Bronchial epithelial cell (primary cell): ENCODE measurements at regions not wholly inside any gene's neighbourhood (a gene's known extent, or its start where the extent isn't known, plus 50 kb on each side); places are given as distances from the start of the nearest gene placed in this dataset.
A peak's percentile ranks its signal among the peaks of the same experiment; 100 is the strongest.

Experiments
- DNase-seq: peaks from one replicate; pipeline ENCODE4 v3.0.0-alpha.2; 2010; ENCODE audit warnings: low read depth
- FAIRE-seq: peaks from 2 replicates; lab custom pipeline; 2011; peaks lifted over from hg19 to GRCh38; lab: Jason Lieb, UNC
- H3K27me3 ChIP-seq: 2 replicates; pipeline ENCODE4 v1.5.1; 2011; ENCODE audit warnings: low read length; ENCODE audit not compliant: control insufficient read depth, insufficient read depth
- H3K36me3 ChIP-seq: 2 replicates; pipeline ENCODE4 v1.5.1; 2011; ENCODE audit warnings: low read length; ENCODE audit not compliant: control insufficient read depth, insufficient read depth
- H3K4me3 ChIP-seq: 2 replicates; pipeline ENCODE4 v1.5.1; 2011; ENCODE audit warnings: mild to moderate bottlenecking, low read depth, low read length, control low read depth
- TF ChIP-seq, protein P1 (sequence below): IDR thresholded peaks from 2 replicates; pipeline ENCODE4 v1.5.1; 2011; ENCODE audit warnings: mild to moderate bottlenecking, moderate library complexity, low read length, control low read depth, inconsistent platforms; ENCODE audit not compliant: insufficient read depth, severe bottlenecking

DNA sequence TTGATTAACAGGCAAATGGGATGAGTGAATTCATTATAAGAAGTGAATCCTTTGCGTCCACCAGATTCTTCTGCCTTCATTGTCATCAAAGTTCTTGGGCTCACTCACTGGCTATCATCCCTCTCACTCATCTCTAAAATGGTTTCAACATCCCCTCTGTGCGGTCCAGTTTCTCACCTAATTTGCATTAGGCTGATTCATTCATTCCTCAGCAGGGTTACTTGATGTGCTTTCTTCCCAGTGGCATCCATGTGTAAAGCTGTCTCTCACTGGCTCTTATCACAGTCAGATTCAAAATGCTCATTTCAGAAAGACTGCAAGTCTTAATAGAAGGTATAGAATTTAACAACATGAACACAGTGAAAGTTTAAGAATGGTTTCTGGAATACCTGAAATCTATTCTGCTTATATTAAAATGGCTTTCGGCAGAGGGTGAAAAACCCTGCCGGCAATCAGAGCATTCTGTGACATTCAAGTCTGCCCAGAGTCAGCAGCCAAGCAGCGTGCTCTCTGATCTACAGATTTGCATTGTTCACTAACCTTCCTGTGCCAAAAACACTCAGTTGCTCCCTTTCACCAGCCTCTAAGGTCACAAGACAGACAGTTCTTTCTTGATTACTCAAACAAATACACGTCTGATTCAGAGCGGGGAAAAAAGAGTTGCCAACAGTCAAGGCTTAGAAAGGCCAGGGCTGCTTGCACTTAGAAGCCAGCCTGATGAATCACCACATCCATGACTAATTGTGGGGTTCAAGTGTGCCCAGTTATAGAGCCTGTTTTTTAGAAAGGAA is 106.7 kb downstream of the TES start:
- TF ChIP-seq, protein P1, sequence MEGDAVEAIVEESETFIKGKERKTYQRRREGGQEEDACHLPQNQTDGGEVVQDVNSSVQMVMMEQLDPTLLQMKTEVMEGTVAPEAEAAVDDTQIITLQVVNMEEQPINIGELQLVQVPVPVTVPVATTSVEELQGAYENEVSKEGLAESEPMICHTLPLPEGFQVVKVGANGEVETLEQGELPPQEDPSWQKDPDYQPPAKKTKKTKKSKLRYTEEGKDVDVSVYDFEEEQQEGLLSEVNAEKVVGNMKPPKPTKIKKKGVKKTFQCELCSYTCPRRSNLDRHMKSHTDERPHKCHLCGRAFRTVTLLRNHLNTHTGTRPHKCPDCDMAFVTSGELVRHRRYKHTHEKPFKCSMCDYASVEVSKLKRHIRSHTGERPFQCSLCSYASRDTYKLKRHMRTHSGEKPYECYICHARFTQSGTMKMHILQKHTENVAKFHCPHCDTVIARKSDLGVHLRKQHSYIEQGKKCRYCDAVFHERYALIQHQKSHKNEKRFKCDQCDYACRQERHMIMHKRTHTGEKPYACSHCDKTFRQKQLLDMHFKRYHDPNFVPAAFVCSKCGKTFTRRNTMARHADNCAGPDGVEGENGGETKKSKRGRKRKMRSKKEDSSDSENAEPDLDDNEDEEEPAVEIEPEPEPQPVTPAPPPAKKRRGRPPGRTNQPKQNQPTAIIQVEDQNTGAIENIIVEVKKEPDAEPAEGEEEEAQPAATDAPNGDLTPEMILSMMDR: no peak
- peak; percentile 100 for DNase-seq
- H3K36me3 ChIP-seq: no peaks in the 10 kb centered on the region
- FAIRE-seq: peak; percentile 93
- H3K4me3 ChIP-seq: no peak overlapping the region
- H3K27me3 ChIP-seq: no peaks in the 10 kb centered on the region

DNA sequence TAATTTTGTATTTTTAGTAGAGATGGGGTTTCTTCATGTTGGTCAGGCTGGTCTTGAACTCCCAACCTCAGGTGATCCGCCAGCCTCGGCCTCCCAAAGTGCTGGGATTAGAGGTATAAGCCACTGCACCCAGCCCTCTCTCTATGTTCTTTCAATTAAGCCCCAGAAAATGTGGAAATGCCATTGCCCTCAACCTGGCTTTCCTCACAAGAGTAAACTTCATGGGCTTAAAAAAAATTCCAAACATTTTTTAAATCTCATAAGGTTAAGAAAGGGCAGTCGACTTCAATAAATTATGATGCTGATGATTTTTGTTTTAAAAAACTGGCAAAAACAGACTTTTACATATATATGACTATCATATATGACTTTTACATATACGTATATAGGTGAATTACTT is 107.6 kb downstream of the TES start:
- no peaks in the 10 kb centered on the region for H3K36me3 ChIP-seq
- no peaks in the 10 kb centered on the region for H3K27me3 ChIP-seq
- TF ChIP-seq, protein P1: no peak
- no peak for FAIRE-seq
- DNase-seq: no peak
- H3K4me3 ChIP-seq: no peak overlapping the region

DNA sequence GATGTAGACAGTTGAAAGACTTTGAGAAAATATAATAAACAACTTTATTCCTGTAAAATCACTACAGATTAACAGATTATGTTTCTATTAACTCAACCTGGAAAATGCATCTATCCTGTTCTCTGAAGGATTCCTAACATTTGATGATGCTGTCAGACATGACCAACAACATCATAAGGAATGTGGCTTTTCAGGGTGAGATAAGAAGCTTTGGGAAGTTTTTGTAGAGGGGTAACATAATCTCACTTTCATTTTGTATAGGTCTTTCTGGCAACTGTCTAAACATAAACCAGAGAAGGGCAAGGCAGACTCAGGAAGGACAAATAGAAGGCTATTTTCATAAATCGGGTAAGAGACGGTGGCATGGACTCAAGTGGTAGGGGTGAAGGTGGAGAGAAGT is 112.2 kb downstream of the TES start:
- no peak for FAIRE-seq
- Histone ChIP-seq H3K4me3 (no peak overlapping the region), H3K27me3 (no peaks in the 10 kb centered on the region), H3K36me3 (no peaks in the 10 kb centered on the region)
- peak; percentile 17 for DNase-seq
- TF ChIP-seq, protein P1: no peak

DNA sequence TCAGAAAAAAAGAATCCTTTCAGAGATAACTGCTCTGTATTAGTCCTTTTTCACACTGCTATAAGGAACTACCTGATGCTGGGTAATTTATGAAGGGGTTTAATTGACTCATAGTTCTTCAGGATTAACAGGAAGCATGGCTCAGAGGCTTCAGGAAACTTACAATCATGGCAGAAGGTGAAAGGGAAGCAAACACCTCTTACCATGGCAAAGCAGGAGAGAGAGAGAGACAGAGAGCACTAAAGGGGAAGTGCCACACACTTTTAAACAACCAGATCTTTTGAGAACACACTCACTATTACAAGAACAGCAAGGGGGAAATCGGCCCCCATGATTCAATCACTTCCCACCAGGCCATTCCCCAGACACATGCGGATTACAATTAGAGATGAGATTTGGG is 114.2 kb downstream of the TES start:
- FAIRE-seq: no peak
- TF ChIP-seq, protein P1: no peak
- no peak overlapping the region for H3K4me3 ChIP-seq
- DNase-seq: peak; percentile 33
- no peaks in the 10 kb centered on the region for H3K27me3 ChIP-seq
- no peaks in the 10 kb centered on the region for H3K36me3 ChIP-seq

DNA sequence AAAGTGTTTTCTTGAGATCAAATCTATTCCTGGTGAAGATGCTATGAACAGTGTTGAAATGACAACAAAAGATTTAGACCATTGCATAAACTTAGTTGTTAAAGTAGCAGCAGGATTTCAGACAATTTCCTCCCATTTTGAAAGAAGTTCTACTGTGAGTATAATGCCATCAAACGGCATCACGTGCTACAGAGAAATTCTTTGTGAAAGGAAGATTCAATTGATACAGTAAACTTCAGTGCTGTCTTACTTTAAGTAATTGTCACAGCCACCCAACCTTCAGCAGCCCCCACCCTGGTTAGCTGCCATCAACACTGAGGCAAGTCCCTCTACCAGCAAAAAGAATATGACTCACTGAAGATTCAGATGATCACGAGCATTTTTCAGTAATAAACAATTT is 115.2 kb downstream of the TES start:
- Histone ChIP-seq H3K36me3 (no peaks in the 10 kb centered on the region), H3K4me3 (no peak overlapping the region), H3K27me3 (no peaks in the 10 kb centered on the region)
- FAIRE-seq (no peak), DNase-seq (no peak)
- TF ChIP-seq, protein P1: no peak

DNA sequence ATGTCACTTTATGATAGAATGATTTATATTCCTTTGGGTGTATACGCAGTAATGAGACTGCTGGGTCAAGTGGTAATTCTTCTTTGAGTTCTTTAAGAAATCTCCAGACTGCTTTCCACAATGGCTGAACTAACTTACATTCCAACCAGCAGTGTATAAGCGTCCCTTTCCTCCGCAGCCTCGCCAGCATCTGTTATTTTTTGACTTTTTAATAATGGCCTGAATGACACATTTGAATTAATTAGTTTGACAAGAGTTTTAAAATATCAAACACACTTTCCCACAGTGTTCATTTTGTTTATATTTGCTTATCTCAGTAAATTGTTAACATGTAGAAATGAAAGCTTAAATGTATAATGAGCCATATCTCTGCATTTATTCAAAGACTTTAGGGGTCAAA is 116.8 kb downstream of the TES start:
- TF ChIP-seq, protein P1: no peak
- H3K27me3 ChIP-seq: no peaks in the 10 kb centered on the region
- DNase-seq: no peak
- no peak overlapping the region for H3K4me3 ChIP-seq
- no peak for FAIRE-seq
- no peaks in the 10 kb centered on the region for H3K36me3 ChIP-seq
